CD14-positive monocyte (primary cell): ENCODE measurements at regions not wholly inside any gene's neighbourhood (a gene's known extent, or its start where the extent isn't known, plus 50 kb on each side); places are given as distances from the start of the nearest gene placed in this dataset.

Experiments
- DNase-seq, 3 donors: peaks; one replicate each; pipeline ENCODE4 v3.0.0-alpha.2; 2011 to 2022
- H2AFZ ChIP-seq: 2 replicates; pipeline ENCODE4 v1.6.0; 2012; ENCODE audit warnings: mild to moderate bottlenecking, low read depth, low read length, inconsistent platforms; ENCODE audit not compliant: insufficient read depth, poor library complexity, severe bottlenecking
- H3K27ac ChIP-seq, 2 donors: 1 replicate in 1 of 2; 2 replicates in 1 of 2; pipeline ENCODE4 v1.5.1; 2012 to 2013; ENCODE audit warnings: low read length in 2 of 2, control low read depth in 1 of 2, inconsistent platforms in 1 of 2, low read depth in 1 of 2, mild to moderate bottlenecking in 1 of 2
- H3K27me3 ChIP-seq, 2 donors: one replicate each; pipeline versions ENCODE4 v1.6.0 to v1.6.1; 2011 to 2013; ENCODE audit warnings: low read length in 2 of 2; ENCODE audit not compliant: control insufficient read depth in 2 of 2, insufficient read depth in 2 of 2
- H3K36me3 ChIP-seq, 2 donors: replicated peaks in 1 of 2; 1 replicate in 1 of 2; 2 replicates in 1 of 2; pipeline versions ENCODE4 v1.5.1 to v1.6.1; 2012 to 2013; ENCODE audit warnings: low read length in 2 of 2, control low read depth in 1 of 2, inconsistent platforms in 1 of 2, mild to moderate bottlenecking in 1 of 2; ENCODE audit not compliant: insufficient read depth in 2 of 2, control insufficient read depth in 1 of 2
- H3K4me1 ChIP-seq, 2 donors: 1 replicate in 1 of 2; 2 replicates in 1 of 2; pipeline versions ENCODE4 v1.5.1 to v1.6.1; 2012 to 2013; ENCODE audit warnings: low read length in 2 of 2, control low read depth in 1 of 2, inconsistent platforms in 1 of 2, mild to moderate bottlenecking in 1 of 2, moderate library complexity in 1 of 2; ENCODE audit not compliant: insufficient read depth in 2 of 2, control insufficient read depth in 1 of 2
- H3K4me2 ChIP-seq: replicated peaks from 2 replicates; pipeline ENCODE3; 2012; ENCODE audit warnings: low read length, moderate library complexity, mild to moderate bottlenecking; ENCODE audit not compliant: poor library complexity, severe bottlenecking; ENCODE audit errors: extremely low read depth
- H3K4me3 ChIP-seq, 3 experiments: fragments of 200-600 bp in 1 of 3; sonication (generic) in 1 of 3; replicated peaks in 1 of 3; 1 replicate in 2 of 3; 2 replicates in 1 of 3; pipeline ENCODE4 v1.5.1; 2011 to 2013; ENCODE audit warnings: low read length in 3 of 3, mild to moderate bottlenecking in 3 of 3, control low read depth in 2 of 3, low read depth in 2 of 3, inconsistent platforms in 1 of 3, moderate library complexity in 1 of 3
- H3K79me2 ChIP-seq: 2 replicates; pipeline ENCODE4 v1.6.0; 2012; ENCODE audit warnings: mild to moderate bottlenecking, control low read depth, inconsistent platforms, low read length, moderate library complexity; ENCODE audit not compliant: insufficient read depth
- H3K9ac ChIP-seq: 2 replicates; pipeline ENCODE4 v1.6.0; 2017; ENCODE audit warnings: low read length, mild to moderate bottlenecking; ENCODE audit not compliant: insufficient read depth, poor library complexity, severe bottlenecking
- H3K9me3 ChIP-seq, 2 donors: replicated peaks in 1 of 2; 1 replicate in 1 of 2; 2 replicates in 1 of 2; pipeline versions ENCODE4 v1.5.1 to v1.6.1; 2012 to 2013; ENCODE audit warnings: low read length in 2 of 2, control low read depth in 1 of 2; ENCODE audit not compliant: control insufficient read depth in 1 of 2, insufficient read depth in 1 of 2
- H4K20me1 ChIP-seq: 2 replicates; pipeline ENCODE4 v1.6.0; 2012; ENCODE audit warnings: mild to moderate bottlenecking, low read length, control low read depth, moderate library complexity; ENCODE audit not compliant: insufficient read depth
- H3K27ac Mint-ChIP-seq, 7 donors: one replicate each; pipeline ENCODE4 v1.8.0; 2020; ENCODE audit warnings: mild to moderate bottlenecking in 7 of 7, mixed read lengths in 7 of 7, moderate library complexity in 6 of 7, inconsistent platforms in 2 of 7
- H3K27me3 Mint-ChIP-seq, 3 donors: one replicate each; pipeline ENCODE4 v1.8.0; 2021 to 2022; ENCODE audit warnings: low read depth in 3 of 3, mild to moderate bottlenecking in 3 of 3, mixed read lengths in 3 of 3, moderate library complexity in 3 of 3, inconsistent platforms in 1 of 3
- H3K36me3 Mint-ChIP-seq, 2 donors: one replicate each; pipeline ENCODE4 v1.8.0; 2020; ENCODE audit warnings: mixed read lengths in 2 of 2, inconsistent platforms in 1 of 2, mild to moderate bottlenecking in 1 of 2
- H3K4me1 Mint-ChIP-seq: one replicate; pipeline ENCODE4 v1.8.0; 2020; ENCODE audit warnings: mild to moderate bottlenecking, mixed read lengths
- H3K4me3 Mint-ChIP-seq, 2 donors: one replicate each; pipeline ENCODE4 v1.8.0; 2020; ENCODE audit warnings: mild to moderate bottlenecking in 2 of 2, mixed read lengths in 2 of 2, moderate library complexity in 1 of 2
- H3K9me3 Mint-ChIP-seq, 7 donors: one replicate each; pipeline ENCODE4 v1.8.0; 2020 to 2022; ENCODE audit warnings: mixed read lengths in 7 of 7, mild to moderate bottlenecking in 6 of 7, moderate library complexity in 6 of 7, inconsistent platforms in 2 of 7
- CTCF ChIP-seq: fragments of 200-600 bp; IDR thresholded peaks from one replicate; pipeline ENCODE4 v1.8.0; 2022; ENCODE audit warnings: antibody characterized with exemption, mild to moderate bottlenecking
- WGBS: methylation state at CpG from one replicate; pipeline ENCODE4 v1.1.5; 2013; ENCODE audit warnings: missing lambda C conversion rate; ENCODE audit not compliant: insufficient coverage; 5-methylcytosine and 5-hydroxymethylcytosine counted together
- intact Hi-C, 2 donors: fragments of 100-400 bp; cut with micrococcal nuclease; formaldehyde crosslinking; loops; one replicate each; pipeline versions ENCODE4 v1.15.0 to v1.15.1; 2023

GRCh38 chr6:106883808-106884262, 90.7 kb downstream of the CD24 start:
- no peak overlapping the region for H3K4me3 ChIP-seq
- no peak overlapping the region for H3K4me2 ChIP-seq
- intact Hi-C loops: no loop called here
- no peak overlapping the region for H3K27ac ChIP-seq
- no peaks in the 10 kb centered on the region for H3K79me2 ChIP-seq
- H3K27ac Mint-ChIP-seq: no peak overlapping the region
- H3K27me3 Mint-ChIP-seq: peaks cover 2 to 16% (median 4%) of the 10 kb centered on the region in 3 donors
- DNase-seq: no peak
- H3K9me3 ChIP-seq: no peaks in the 10 kb centered on the region
- H3K36me3 Mint-ChIP-seq: no peaks in the 10 kb centered on the region
- H3K9me3 Mint-ChIP-seq: peaks cover 0 to 3% (median 0%) of the 10 kb centered on the region in 7 donors
- no peak overlapping the region for H3K4me3 Mint-ChIP-seq
- no peaks in the 10 kb centered on the region for H3K4me1 Mint-ChIP-seq
- no peak overlapping the region for H3K9ac ChIP-seq
- no peaks in the 10 kb centered on the region for H4K20me1 ChIP-seq
- no peak overlapping the region for H2AFZ ChIP-seq
- H3K27me3 ChIP-seq: no peaks in the 10 kb centered on the region
- TF ChIP-seq CTCF: no peak
- no peaks in the 10 kb centered on the region for H3K36me3 ChIP-seq
- no peaks in the 10 kb centered on the region for H3K4me1 ChIP-seq
- WGBS: no CpG with 5 or more reads among the region's 4 CpGs

- peaks cover 2 to 10% (median 4%) of the 10 kb centered on the region in 3 donors for H3K27me3 Mint-ChIP-seq
- no peak overlapping the region for H3K27ac Mint-ChIP-seq
- DNase-seq: no peak
- H3K9ac ChIP-seq: no peak overlapping the region
- no peaks in the 10 kb centered on the region for H3K36me3 ChIP-seq
- H3K4me3 Mint-ChIP-seq: no peak overlapping the region
- H3K4me1 ChIP-seq: no peaks in the 10 kb centered on the region
- H3K27me3 ChIP-seq: no peaks in the 10 kb centered on the region
- no peak overlapping the region for H3K27ac ChIP-seq
- no peaks in the 10 kb centered on the region for H3K4me1 Mint-ChIP-seq
- WGBS: 90% methylated on average over 2 of the region's 8 CpGs
- H3K36me3 Mint-ChIP-seq: no peaks in the 10 kb centered on the region
- peaks cover 0 to 1% (median 0%) of the 10 kb centered on the region in 7 donors for H3K9me3 Mint-ChIP-seq
- no peaks in the 10 kb centered on the region for H3K9me3 ChIP-seq
- H3K79me2 ChIP-seq: no peaks in the 10 kb centered on the region
- no peak overlapping the region for H2AFZ ChIP-seq
- H3K4me2 ChIP-seq: no peak overlapping the region
- H4K20me1 ChIP-seq: no peaks in the 10 kb centered on the region
- no peak for TF ChIP-seq CTCF
- no peak overlapping the region for H3K4me3 ChIP-seq
- intact Hi-C loops: no loop called here
Measured at GRCh38 chr6:106882601-106883518, 91.7 kb downstream of the CD24 start.
